ENCODE measurements at regions not wholly inside any gene's neighbourhood (a gene's known extent, or its start where the extent isn't known, plus 50 kb on each side); places are given as distances from the start of the nearest gene placed in this dataset.

DNA sequence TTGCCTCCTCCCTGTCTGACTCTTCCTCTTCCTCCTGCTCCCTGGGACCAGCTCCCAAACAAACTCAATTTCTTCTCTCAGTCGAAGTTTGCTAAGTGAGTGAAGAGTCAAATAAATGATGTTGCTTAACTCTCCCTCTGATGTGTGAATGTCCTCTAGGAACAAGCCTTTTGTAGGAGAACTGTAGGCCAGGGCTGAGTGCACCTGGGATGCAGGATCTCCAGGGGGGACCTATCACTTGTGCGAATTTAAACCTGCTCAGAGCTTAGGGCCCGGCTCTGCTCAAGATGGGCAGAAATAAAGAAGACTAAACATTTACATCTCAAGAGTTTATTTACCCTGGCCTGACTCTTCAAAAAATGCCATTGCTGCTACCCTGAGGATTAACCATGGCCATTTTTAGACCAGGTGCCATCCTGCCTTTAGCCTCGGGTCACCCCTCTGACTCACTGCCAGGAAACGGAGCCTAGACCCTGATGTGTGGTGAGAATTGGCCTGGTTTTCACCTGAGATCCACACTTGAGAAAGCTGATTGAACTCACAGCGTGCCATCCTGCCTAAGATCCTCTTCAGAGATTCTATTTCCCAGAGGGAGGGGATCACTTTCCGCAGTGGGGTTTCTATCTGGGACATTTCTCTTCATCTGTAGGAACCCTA is 63.6 kb upstream of the CD93 start:
- TF ChIP-seq, protein P1, sequence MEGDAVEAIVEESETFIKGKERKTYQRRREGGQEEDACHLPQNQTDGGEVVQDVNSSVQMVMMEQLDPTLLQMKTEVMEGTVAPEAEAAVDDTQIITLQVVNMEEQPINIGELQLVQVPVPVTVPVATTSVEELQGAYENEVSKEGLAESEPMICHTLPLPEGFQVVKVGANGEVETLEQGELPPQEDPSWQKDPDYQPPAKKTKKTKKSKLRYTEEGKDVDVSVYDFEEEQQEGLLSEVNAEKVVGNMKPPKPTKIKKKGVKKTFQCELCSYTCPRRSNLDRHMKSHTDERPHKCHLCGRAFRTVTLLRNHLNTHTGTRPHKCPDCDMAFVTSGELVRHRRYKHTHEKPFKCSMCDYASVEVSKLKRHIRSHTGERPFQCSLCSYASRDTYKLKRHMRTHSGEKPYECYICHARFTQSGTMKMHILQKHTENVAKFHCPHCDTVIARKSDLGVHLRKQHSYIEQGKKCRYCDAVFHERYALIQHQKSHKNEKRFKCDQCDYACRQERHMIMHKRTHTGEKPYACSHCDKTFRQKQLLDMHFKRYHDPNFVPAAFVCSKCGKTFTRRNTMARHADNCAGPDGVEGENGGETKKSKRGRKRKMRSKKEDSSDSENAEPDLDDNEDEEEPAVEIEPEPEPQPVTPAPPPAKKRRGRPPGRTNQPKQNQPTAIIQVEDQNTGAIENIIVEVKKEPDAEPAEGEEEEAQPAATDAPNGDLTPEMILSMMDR (IDR thresholded peaks at IDR 0.05): no peak
- no peak for TF ChIP-seq POLR2A (IDR thresholded peaks at IDR 0.05)
